ENCODE measurements at regions not wholly inside any gene's neighbourhood (a gene's known extent, or its start where the extent isn't known, plus 50 kb on each side); places are given as distances from the start of the nearest gene placed in this dataset.
A peak's percentile ranks its signal among the peaks of the same experiment; 100 is the strongest.

DNA sequence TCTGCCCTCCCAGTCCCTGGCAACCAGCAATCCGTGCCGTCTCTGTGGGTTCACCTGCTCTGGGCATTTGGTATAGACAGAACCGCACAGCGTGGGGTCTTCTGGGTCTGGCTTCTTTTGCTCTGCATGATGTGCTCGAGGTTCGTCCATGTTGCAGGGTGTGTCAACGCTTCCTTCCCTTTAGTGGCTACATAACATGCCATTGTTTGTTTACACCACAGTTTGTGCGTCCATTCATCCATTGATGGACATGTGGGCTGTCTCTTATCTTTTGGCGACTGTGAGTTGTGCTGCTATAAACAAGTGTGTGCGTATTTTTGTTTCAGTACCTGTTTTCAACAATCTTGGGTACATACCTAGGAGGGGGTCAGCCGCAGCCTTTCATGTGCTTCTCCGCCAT is 149.5 kb upstream of the RPS6KA2 start:
- no peak for DNase-seq (ENCODE audit: extremely low read depth in 1 of 2, low read depth in 1 of 2)

- DNase-seq (ENCODE audit: extremely low read depth in 1 of 2, low read depth in 1 of 2): no peak
These were observed 148.8 kb upstream of the RPS6KA2 start for GRCh38 chr6:166775923-166776220.

GRCh38 chr6:166775180-166775922 is 148.3 kb upstream of the RPS6KA2 start:
- peak; percentile 18 to 39 for DNase-seq (ENCODE audit: extremely low read depth in 1 of 2, low read depth in 1 of 2)

DNA sequence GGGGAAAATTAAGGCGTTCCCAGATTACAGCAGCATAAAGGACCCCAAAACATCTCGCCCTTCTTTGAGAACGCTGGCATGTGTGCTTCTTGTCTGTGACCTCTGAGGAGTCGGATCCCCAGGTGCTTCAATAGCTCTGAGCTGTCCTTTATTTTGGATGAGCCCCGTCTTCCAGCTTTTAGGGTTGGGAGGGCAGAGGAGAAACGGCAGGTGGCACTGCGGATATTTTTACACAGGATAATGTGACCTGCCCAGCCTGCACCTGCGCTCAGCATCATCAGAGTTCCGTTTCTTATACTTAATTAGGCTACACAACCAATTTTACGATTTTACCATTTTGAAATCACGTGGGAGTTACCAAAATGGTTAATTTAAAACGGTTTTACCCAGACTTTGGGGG is 147.7 kb upstream of the RPS6KA2 start:
- no peak for DNase-seq (ENCODE audit: extremely low read depth in 1 of 2, low read depth in 1 of 2)

DNA sequence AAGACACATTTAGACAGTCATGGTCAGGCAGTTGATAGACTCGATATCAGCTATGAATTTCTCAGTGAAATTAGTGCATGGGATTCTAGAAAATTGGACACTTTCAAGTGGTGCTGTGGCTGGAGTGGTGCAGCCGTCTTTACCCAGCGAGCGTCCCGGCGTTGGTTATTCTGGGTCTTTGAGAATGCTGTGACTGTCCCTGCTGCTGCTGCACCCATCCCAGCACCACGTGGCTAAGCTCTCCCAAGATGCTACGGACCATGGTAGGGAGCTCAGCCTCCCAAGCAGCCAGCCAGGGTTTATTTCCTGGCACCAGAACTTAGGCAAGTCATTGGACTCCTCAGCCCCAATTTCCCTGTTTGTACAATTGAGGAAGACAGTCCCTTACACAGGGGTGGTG is 147.2 kb upstream of the RPS6KA2 start:
- no peak for DNase-seq (ENCODE audit: extremely low read depth in 1 of 2, low read depth in 1 of 2)

DNA sequence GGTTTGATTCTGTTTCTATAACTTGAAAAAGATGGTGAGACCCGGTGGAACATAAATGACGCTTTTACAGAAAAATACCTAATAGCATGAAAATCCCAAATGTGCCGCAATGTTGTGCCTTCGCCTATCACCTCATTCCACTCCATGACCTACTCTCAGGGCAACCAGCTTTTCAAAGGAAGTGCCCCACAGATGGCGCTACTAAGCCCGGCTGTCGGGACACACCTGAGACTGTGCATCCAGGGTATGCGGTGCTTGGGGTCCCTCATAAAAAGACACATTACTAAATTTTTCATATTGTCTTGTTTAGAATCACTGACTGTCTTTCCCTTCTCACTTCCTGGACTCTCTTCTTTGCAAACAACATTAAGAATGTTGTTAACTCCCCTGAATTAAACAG is 145.5 kb upstream of the RPS6KA2 start:
- DNase-seq (ENCODE audit: extremely low read depth in 1 of 2, low read depth in 1 of 2): no peak

DNA sequence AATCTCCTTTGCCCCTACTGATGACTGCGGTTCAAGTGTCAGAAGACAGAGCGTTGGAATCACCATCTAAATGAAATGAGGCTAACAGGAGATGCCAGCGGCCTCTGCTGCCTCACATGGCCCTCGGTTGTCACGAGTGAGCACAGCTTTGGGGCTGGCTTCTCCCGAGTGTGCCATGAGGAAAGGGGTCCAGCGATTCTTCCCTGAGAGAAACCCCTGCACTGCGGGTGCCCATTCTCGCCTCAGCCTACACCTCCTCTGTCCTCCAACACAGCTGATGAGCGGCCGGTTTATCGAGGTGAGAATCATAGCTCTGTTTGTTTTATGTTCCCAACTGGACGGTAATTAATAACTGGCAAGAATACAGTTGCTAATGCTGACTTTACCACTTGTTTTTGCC is 144.7 kb upstream of the RPS6KA2 start:
- no peak for DNase-seq (ENCODE audit: extremely low read depth in 1 of 2, low read depth in 1 of 2)

DNA sequence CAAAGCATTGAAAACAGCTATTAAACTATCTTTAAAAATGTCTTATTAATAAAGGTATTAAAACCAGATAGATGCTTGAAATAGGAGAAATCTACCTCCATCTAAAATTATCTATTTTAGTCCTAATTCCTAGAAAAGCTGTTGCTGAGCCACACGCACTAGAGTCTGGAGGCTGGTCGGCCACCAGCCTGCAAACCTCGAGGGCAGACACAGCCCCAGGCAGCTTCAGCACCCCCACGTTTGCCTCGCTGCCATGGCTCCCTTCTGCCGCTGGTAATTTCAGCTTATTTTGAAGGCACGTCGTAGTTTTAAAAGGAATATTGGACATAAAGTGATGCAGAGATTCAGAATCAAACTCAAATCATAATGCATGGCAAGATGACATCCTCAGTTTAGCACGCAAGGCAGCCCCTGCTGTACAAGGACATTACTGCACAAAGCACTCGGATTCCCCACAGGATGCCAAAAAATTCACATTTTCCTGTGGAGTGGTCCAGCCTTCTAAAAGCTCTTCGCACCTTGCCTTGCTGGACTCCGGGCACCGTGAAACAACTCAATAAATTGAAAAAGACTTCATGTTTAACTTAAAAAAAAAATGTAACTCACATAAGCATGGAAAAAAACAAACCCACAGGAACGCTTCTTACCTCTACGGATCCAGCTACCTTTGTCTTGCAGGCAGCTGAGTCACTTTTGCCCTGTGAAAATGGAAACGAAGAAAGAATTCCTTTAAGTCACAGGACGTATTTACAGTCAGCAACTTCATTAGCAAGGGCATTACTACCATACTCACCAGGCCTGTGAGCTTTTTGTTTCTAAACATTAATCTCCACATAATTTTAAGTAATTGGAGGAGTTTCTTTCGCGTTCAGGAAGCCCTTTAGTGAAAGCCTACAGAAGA is 143.4 kb upstream of the RPS6KA2 start:
- no peak for DNase-seq (ENCODE audit: extremely low read depth in 1 of 2, low read depth in 1 of 2)

GRCh38 chr6:166769648-166770047 is 142.6 kb upstream of the RPS6KA2 start:
- DNase-seq (ENCODE audit: extremely low read depth in 1 of 2, low read depth in 1 of 2): no peak

GRCh38 chr6:166768761-166769160 is 141.7 kb upstream of the RPS6KA2 start:
- no peak for DNase-seq (ENCODE audit: extremely low read depth in 1 of 2, low read depth in 1 of 2)

DNA sequence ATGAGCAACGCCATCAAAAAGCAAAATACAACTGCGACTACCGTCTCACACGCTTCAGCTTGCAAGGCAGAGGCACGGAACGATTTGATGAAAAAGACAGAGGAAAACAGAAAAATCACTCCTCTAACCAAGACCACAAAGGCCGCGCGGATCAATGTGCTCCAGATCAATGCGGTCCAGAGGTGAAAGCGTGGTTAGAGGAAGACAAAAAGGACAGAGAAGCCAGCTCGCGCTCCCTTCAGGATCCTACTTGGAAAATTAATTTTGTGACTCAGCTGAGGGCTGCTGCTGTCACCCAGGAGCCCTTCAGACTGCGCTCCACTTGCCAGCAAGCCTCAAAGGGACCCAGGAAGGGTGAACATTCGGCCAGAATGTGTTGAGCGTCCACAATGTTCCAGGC is 140.2 kb upstream of the RPS6KA2 start:
- DNase-seq (ENCODE audit: extremely low read depth in 1 of 2, low read depth in 1 of 2): no peak

GRCh38 chr6:166766769-166767168 is 139.7 kb upstream of the RPS6KA2 start:
- DNase-seq (ENCODE audit: extremely low read depth in 1 of 2, low read depth in 1 of 2): no peak

DNA sequence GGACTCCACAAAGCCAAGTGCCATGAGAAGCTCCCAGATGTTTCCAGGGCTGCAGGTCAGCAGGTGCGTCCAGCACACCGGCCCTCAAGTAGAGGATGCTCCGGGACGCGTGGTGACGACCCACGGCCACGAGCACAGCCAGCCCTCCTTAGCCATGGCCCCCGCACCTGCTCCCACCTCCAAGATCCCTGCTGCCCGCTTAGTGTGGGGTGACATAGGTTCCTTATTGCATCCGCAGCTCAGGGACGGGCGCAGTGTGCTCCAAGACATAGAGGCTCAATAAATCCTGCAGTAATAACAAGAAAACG is 138.1 kb upstream of the RPS6KA2 start:
- DNase-seq (ENCODE audit: extremely low read depth in 1 of 2, low read depth in 1 of 2): no peak

DNA sequence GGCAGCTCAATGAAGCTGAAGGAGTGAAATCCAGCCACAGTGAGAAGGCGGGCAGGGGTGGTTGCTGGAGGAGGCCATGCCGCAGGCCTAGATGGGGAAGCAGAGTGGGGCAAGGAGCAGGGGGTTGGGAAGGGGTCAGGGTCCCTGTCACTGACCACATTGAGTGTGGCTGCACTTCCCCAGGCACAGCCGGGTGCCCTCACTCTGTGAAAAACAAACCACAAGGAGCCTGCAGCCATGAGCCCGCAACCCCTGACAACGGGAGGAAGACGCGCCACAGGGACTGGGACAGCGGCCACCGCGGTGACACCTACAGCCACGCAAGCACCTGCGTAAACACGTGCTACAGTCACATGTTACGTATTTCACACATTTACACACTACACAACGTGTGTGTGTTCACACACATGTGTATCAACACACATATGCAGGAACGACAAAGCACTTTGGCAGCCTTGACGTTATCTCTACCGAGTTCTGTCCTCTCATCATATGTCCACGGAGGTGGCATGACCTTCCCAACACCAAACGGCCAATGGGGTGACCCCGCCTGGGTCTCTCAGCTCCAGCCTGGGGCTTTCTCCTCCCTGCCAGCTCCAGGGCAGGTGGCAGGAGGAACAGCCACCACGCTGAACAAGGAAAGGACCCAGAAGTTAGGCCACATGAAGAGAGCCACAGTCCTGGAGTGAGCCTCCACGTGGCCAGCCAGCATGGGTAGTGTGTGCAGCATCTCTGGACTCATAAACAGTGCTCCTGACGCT is 137.6 kb upstream of the RPS6KA2 start:
- DNase-seq (ENCODE audit: extremely low read depth in 1 of 2, low read depth in 1 of 2): no peak

GRCh38 chr6:166763606-166764472 is 136.8 kb upstream of the RPS6KA2 start:
- no peak for DNase-seq (ENCODE audit: extremely low read depth in 1 of 2, low read depth in 1 of 2)

DNA sequence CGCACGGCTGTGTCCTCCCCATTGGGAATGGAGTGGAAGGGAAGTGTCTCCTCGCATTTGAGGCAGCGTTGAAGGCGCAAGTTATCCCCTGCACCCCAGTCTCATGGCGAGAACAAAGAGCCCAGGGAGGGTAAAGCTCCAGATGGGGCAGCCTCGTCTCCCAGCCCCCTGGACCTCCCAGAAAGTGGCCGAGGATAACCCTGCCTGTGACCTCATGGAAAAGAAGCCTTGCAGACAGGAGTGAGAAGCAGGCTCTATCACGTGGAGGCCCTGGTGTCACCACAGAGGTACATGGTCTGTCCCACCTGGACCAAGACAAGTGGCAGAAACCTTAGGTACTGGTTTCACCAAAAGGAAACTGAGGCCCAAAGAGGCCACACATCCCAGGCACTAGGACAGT is 134.8 kb upstream of the RPS6KA2 start:
- DNase-seq (ENCODE audit: extremely low read depth in 1 of 2, low read depth in 1 of 2): no peak

GRCh38 chr6:166760288-166760687 is 133.2 kb upstream of the RPS6KA2 start:
- DNase-seq (ENCODE audit: extremely low read depth in 1 of 2, low read depth in 1 of 2): peak in 1 of 2 donors; percentile 48

- DNase-seq (ENCODE audit: extremely low read depth in 1 of 2, low read depth in 1 of 2): no peak
These were observed 131.2 kb upstream of the RPS6KA2 start for GRCh38 chr6:166758136-166758704.

- DNase-seq (ENCODE audit: extremely low read depth in 1 of 2, low read depth in 1 of 2): no peak
These were observed 130.4 kb upstream of the RPS6KA2 start for GRCh38 chr6:166757232-166758135.
